ENCODE measurements at regions not wholly inside any gene's neighbourhood (a gene's known extent, or its start where the extent isn't known, plus 50 kb on each side); places are given as distances from the start of the nearest gene placed in this dataset.

GRCh38 chr15:59741274-59741906 lies 52.3 kb upstream of the BNIP2 start (continued):
- TF ChIP-seq MXD1 (CRISPR knock-in tag; IDR thresholded peaks at IDR 0.05) (no peak), ZGPAT (CRISPR knock-in tag; IDR thresholded peaks at IDR 0.05) (no peak), HNRNPUL1 (IDR thresholded peaks at IDR 0.05; ENCODE audit: low read depth, low read length) (no peak), CENPX (CRISPR knock-in tag; IDR thresholded peaks at IDR 0.05) (no peak), RBM39 (IDR thresholded peaks at IDR 0.05; ENCODE audit: low read depth, low read length, poor library complexity, severe bottlenecking) (no peak), ZNF703 (CRISPR knock-in tag; IDR thresholded peaks at IDR 0.05; ENCODE audit: borderline replicate concordance) (no peak), ZNF792 (CRISPR knock-in tag; IDR thresholded peaks at IDR 0.05) (no peak)

GRCh38 chr15:59739557-59740186 lies 50.6 kb upstream of the BNIP2 start:
- no peaks in the 10 kb centered on the region; a peak in 1 of 5 replicates for H3K27me3 ChIP-seq (ENCODE audit: control insufficient read depth in 1 of 2, insufficient read depth in 2 of 2, low read length in 2 of 2)
- no peak overlapping the region for H3K27ac ChIP-seq (ENCODE audit: extremely low read length, insufficient read depth, low read length)
- peaks cover 28% of the 10 kb centered on the region for H3K4me1 ChIP-seq (ENCODE audit: insufficient read depth, low read length)
- no peak overlapping the region for H2AFZ ChIP-seq (ENCODE audit: low read length)
- H3K79me2 ChIP-seq (ENCODE audit: insufficient read depth, low read length) = no peaks in the 10 kb centered on the region
- ATAC-seq (peak; percentile 55), DNase-seq (ENCODE audit: low spot score) (no peak), FAIRE-seq (no peak)
- intact Hi-C loops (cut with micrococcal nuclease; ENCODE audit: unreplicated experiment) (no loop called here), in situ Hi-C loops (cut with HindIII; ENCODE audit: extremely low pct_ligation_motif_present, low pct_unique_long_range_greater_than_20kb) (loop anchor here (25.0 kb wide), 2 partner anchors 448 to 573 kb away; no protein-coding TSS in a partner anchor)
- H3K4me2 ChIP-seq (ENCODE audit: low read depth, low read length) = 0 out of 2 replicates have a peak overlapping the region, but pooled peaks have one; percentile 18
- ChIA-PET CTCF (ENCODE audit: low intra/inter-chr PET ratio, low total read pairs) (no interaction called here), POLR2A (no interaction called here)
- no peak overlapping the region for H3K9ac ChIP-seq (ENCODE audit: insufficient read depth, low read depth, low read length)
- no peaks in the 10 kb centered on the region for H4K20me1 ChIP-seq (ENCODE audit: insufficient read depth, low read length)
- BruUV-seq (replicated peaks) = no TSS peak
- H3K9me3 ChIP-seq (ENCODE audit: low read length) = no peaks in the 10 kb centered on the region
- no peaks in the 10 kb centered on the region for H3K36me3 ChIP-seq (replicated peaks in 1 of 2; ENCODE audit: control insufficient read depth in 1 of 2, insufficient read depth in 2 of 2, low read length in 2 of 2)
- H3K4me3 ChIP-seq (replicated peaks in 1 of 3; ENCODE audit: insufficient read depth in 1 of 3, low read depth in 2 of 3, low read length in 3 of 3) = no peak overlapping the region
- 49% methylated on average over 11 of the region's 15 CpGs for WGBS (ENCODE audit: low lambda C conversion rate)
- TF ChIP-seq ARNTL (CRISPR knock-in tag; IDR thresholded peaks at IDR 0.05) (0 out of 2 replicates have a peak, but pooled peaks have one; percentile 24), BHLHE40 (IDR thresholded peaks at IDR 0.05; ENCODE audit: low read length) (peak; percentile 41; the same call in 1 of the 2 replicates), HNF4G (IDR thresholded peaks at IDR 0.05; ENCODE audit: borderline replicate concordance, low read depth, low read length) (0 out of 2 replicates have a peak, but pooled peaks have one; percentile 7), HNF4G (CRISPR knock-in tag; IDR thresholded peaks at IDR 0.05; ENCODE audit: borderline replicate concordance, low read depth) (no peak), PAXIP1 (CRISPR knock-in tag; conservative IDR thresholded peaks at IDR 0.05) (peak; percentile 35; the same call in 1 of the 2 replicates)
